Esophagus squamous epithelium (tissue), 5 donors: ENCODE measurements at regions not wholly inside any gene's neighbourhood (a gene's known extent, or its start where the extent isn't known, plus 50 kb on each side); places are given as distances from the start of the nearest gene placed in this dataset.

ENCODE experiments used
- DNase-seq: peaks from one replicate; lab custom pipeline; 2025; lab: John Stamatoyannopoulos, UW
- H3K27ac ChIP-seq, 4 donors: fragments of 200-600 bp; sonication (generic); one replicate each; pipeline ENCODE4 v1.5.1; 2016 to 2019; ENCODE audit warnings: mild to moderate bottlenecking in 1 of 4
- H3K27me3 ChIP-seq, 4 donors: fragments of 200-600 bp; sonication (generic); 1 replicate in 3 of 4; 2 replicates in 1 of 4; pipeline versions ENCODE4 v1.5.1 to v1.6.0; 2017 to 2021; ENCODE audit warnings: antibody characterized with exemption in 1 of 4
- H3K36me3 ChIP-seq, 3 donors: fragments of 200-600 bp; sonication (generic); one replicate each; pipeline ENCODE4 v1.5.1; 2016 to 2019
- H3K4me1 ChIP-seq, 3 donors: fragments of 200-600 bp; sonication (generic); one replicate each; pipeline ENCODE4 v1.5.1; 2017 to 2019
- H3K4me3 ChIP-seq, 4 donors: fragments of 200-600 bp; sonication (generic); 1 replicate in 3 of 4; 2 replicates in 1 of 4; pipeline ENCODE4 v1.5.1; 2016 to 2019; ENCODE audit warnings: mild to moderate bottlenecking in 2 of 4, moderate library complexity in 1 of 4
- H3K9me3 ChIP-seq, 3 donors: fragments of 200-600 bp; sonication (generic); one replicate each; pipeline ENCODE4 v1.5.1; 2016 to 2019
- CTCF ChIP-seq, 6 experiments: fragments of 450-650 bp in 4 of 6; fragments of 200-600 bp in 2 of 6; sonication (generic) in 2 of 6; IDR thresholded peaks; one replicate each; pipeline ENCODE4 v1.5.1; 2016 to 2019; ENCODE audit warnings: antibody characterized with exemption in 6 of 6, mild to moderate bottlenecking in 4 of 6, moderate library complexity in 4 of 6
- POLR2A ChIP-seq, 4 donors: fragments of 450-650 bp; IDR thresholded peaks; one replicate each; pipeline ENCODE4 v1.6.1; 2017; ENCODE audit warnings: antibody characterized with exemption in 4 of 4, mild to moderate bottlenecking in 4 of 4, moderate library complexity in 3 of 4
- WGBS, 2 donors: methylation state at CpG; one replicate each; pipeline ENCODE4 v1.1.5; 2018; 5-methylcytosine and 5-hydroxymethylcytosine counted together
- intact Hi-C: fragments of 100-400 bp; cut with DNase I; formaldehyde crosslinking; loops from one replicate; pipeline ENCODE4 v1.15.0; 2022
- donor health status: DM: yes; HTN: yes; CAD: no.

GRCh38 chr22:32306561-32306960 lies 51.1 kb upstream of the RFPL3 start:
- H3K27ac ChIP-seq, result no peak overlapping the region
- no peak overlapping the region for H3K4me3 ChIP-seq
- H3K4me1 ChIP-seq, result no peaks in the 10 kb centered on the region
- intact Hi-C loops, result no loop called here
- DNase-seq, result no peak
- 50 to 67% methylated on average over 4 of the region's 5 CpGs for WGBS, 2 donors
- H3K9me3 ChIP-seq, result no peaks in the 10 kb centered on the region
- peaks cover 0 to 48% (median 0%) of the 10 kb centered on the region in 4 donors for H3K27me3 ChIP-seq
- TF ChIP-seq POLR2A (IDR thresholded peaks at IDR 0.05) (no peak), CTCF (IDR thresholded peaks at IDR 0.05) (no peak)
- no peaks in the 10 kb centered on the region for H3K36me3 ChIP-seq

GRCh38 chr22:32307055-32307454 lies 50.6 kb upstream of the RFPL3 start:
- no peak for DNase-seq
- intact Hi-C loops, result no loop called here
- TF ChIP-seq CTCF (IDR thresholded peaks at IDR 0.05) (no peak), POLR2A (IDR thresholded peaks at IDR 0.05) (no peak)
- WGBS, 2 donors, result 89 to 100% methylated on average over 1 to 2 of the region's 3 CpGs
- Histone ChIP-seq H3K36me3 (no peaks in the 10 kb centered on the region), H3K4me1 (no peaks in the 10 kb centered on the region), H3K27me3 (peaks cover 0 to 53% (median 0%) of the 10 kb centered on the region in 4 donors), H3K4me3 (no peak overlapping the region), H3K27ac (no peak overlapping the region), H3K9me3 (no peaks in the 10 kb centered on the region)

GRCh38 chr22:32307617-32308016 lies 50.0 kb upstream of the RFPL3 start:
- intact Hi-C loops, result no loop called here
- Histone ChIP-seq H3K4me3 (no peak overlapping the region), H3K27me3 (peaks cover 0 to 58% (median 0%) of the 10 kb centered on the region in 4 donors), H3K9me3 (no peaks in the 10 kb centered on the region), H3K36me3 (no peaks in the 10 kb centered on the region), H3K4me1 (no peaks in the 10 kb centered on the region), H3K27ac (no peak overlapping the region)
- DNase-seq, result no peak
- WGBS, 2 donors, result 54 to 90% methylated on average over 2 to 5 of the region's 7 CpGs
- TF ChIP-seq CTCF (IDR thresholded peaks at IDR 0.05) (no peak), POLR2A (IDR thresholded peaks at IDR 0.05) (no peak)
